IPS DF 6.9 (cell line): ENCODE measurements at regions not wholly inside any gene's neighbourhood (a gene's known extent, or its start where the extent isn't known, plus 50 kb on each side); places are given as distances from the start of the nearest gene placed in this dataset.

Experiments
- DNase-seq: peaks from one replicate; pipeline ENCODE4 v3.0.0-alpha.2; 2013; ENCODE audit warnings: low read depth, low spot score
- H3K27ac ChIP-seq: one replicate; pipeline ENCODE4 v1.5.1; 2013; ENCODE audit warnings: low read length, control low read depth
- H3K27me3 ChIP-seq: 2 replicates; pipeline ENCODE4 v1.6.1; 2013; ENCODE audit warnings: mild to moderate bottlenecking, low read length; ENCODE audit not compliant: control insufficient read depth, insufficient read depth
- H3K36me3 ChIP-seq: 2 replicates; pipeline ENCODE4 v1.6.1; 2013; ENCODE audit warnings: low read length; ENCODE audit not compliant: control insufficient read depth, insufficient read depth
- H3K4me1 ChIP-seq: 2 replicates; pipeline ENCODE4 v1.6.1; 2013; ENCODE audit warnings: low read length; ENCODE audit not compliant: control insufficient read depth, insufficient read depth
- H3K4me3 ChIP-seq: 2 replicates; pipeline ENCODE4 v1.5.1; 2013; ENCODE audit warnings: mild to moderate bottlenecking, low read length
- H3K9me3 ChIP-seq: 2 replicates; pipeline ENCODE4 v1.6.1; 2013; ENCODE audit warnings: low read length, inconsistent platforms; ENCODE audit not compliant: control insufficient read depth, insufficient read depth
- WGBS: extraction: QIAGEN DNeasy Blood & Tissue Kit; methylation state at CpG from one replicate; pipeline ENCODE4 v1.1.7; 2013; ENCODE audit warnings: mixed read lengths, missing lambda C conversion rate; ENCODE audit not compliant: insufficient read length, insufficient coverage; 5-methylcytosine and 5-hydroxymethylcytosine counted together

- no CpG with 5 or more reads among the region's 6 CpGs for WGBS
- no peak overlapping the region for H3K27ac ChIP-seq
- no peak overlapping the region for H3K4me3 ChIP-seq
These were observed 183.0 kb downstream of the CYYR1 start for GRCh38 chr21:26389971-26390641.

DNA sequence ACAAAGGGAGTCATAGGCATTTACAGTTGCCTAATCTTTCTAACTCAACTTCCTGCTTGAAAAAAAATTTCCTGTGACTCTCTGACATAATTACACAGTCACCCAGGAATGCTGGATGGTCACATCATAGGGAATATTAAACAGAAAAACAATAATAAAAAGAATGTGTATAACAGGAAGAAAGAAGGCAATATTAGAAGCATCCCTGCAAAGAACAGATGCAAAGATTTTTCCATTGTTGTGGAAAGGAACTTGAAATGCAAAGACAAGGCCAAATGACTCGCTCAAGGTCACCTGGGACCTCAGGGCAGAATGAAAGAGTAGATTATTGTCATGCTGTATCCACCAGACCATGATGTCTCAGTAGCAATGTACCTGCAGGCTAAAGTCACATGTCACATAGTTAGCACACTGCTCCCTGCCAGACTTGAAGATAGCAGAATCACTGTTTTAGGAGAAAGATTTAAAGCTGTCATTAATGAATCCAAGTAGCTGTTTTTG, 184.3 kb downstream of the CYYR1 start:
- Histone ChIP-seq H3K4me3 (no peak overlapping the region), H3K36me3 (no peaks in the 10 kb centered on the region), H3K27ac (no peak overlapping the region), H3K4me1 (no peaks in the 10 kb centered on the region), H3K27me3 (no peaks in the 10 kb centered on the region), H3K9me3 (no peaks in the 10 kb centered on the region)
- WGBS, result no CpG with 5 or more reads among the region's 1 CpG
- no peak for DNase-seq

More at GRCh38 chr21:26389971-26390641, 183.0 kb downstream of the CYYR1 start:
- H3K27me3 ChIP-seq, result no peaks in the 10 kb centered on the region
- no peak for DNase-seq
- H3K4me1 ChIP-seq, result no peaks in the 10 kb centered on the region
- H3K36me3 ChIP-seq, result no peaks in the 10 kb centered on the region
- H3K9me3 ChIP-seq, result no peaks in the 10 kb centered on the region

DNA sequence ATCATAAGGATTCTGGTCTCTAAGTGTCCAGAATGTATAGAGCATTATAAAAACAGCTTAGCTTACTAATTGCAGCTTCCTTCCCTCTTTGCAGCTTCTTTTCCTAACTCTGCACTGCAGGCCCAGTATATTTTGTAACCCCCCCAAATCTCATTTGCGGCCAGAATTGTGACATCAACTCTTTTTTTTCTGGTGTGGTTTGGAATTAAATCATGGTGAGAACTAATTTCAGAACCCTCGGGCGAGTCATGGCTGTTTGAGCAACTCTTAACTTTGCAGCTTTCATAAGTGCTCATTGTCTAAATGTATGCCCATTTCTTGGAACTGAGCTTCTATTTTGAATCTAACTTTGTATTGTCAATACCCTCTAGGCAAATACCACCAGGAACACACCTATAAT, 187.4 kb downstream of the CYYR1 start:
- H3K4me1 ChIP-seq, result no peaks in the 10 kb centered on the region
- no peaks in the 10 kb centered on the region for H3K9me3 ChIP-seq
- H3K27ac ChIP-seq, result no peak overlapping the region
- no peak overlapping the region for H3K4me3 ChIP-seq
- no peak for DNase-seq
- no CpG with 5 or more reads among the region's 3 CpGs for WGBS
- H3K27me3 ChIP-seq, result no peaks in the 10 kb centered on the region
- no peaks in the 10 kb centered on the region for H3K36me3 ChIP-seq

DNA sequence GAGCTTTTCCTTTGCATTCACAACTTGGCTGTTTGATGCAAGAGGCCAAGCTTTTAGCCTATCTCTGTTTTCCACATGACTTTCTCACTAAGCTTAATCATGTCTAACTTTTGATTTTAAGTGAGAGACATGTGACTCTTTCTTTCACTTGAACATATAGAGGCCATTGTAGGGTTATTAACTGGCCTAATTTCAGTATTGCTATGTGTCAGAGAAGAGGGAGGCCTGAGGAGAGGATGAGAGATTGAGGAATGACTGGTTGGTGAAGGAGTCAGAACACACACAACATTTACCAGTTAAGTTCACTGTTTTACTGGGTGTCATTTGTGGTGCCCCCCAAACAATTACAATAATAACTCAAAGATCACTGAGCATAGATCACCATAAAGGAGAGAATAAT, 193.5 kb downstream of the CYYR1 start:
- H3K36me3 ChIP-seq, result no peaks in the 10 kb centered on the region
- H3K9me3 ChIP-seq, result no peaks in the 10 kb centered on the region
- no peaks in the 10 kb centered on the region for H3K4me1 ChIP-seq
- no peak overlapping the region for H3K27ac ChIP-seq
- DNase-seq, result no peak
- H3K4me3 ChIP-seq, result no peak overlapping the region
- H3K27me3 ChIP-seq, result no peaks in the 10 kb centered on the region

DNA sequence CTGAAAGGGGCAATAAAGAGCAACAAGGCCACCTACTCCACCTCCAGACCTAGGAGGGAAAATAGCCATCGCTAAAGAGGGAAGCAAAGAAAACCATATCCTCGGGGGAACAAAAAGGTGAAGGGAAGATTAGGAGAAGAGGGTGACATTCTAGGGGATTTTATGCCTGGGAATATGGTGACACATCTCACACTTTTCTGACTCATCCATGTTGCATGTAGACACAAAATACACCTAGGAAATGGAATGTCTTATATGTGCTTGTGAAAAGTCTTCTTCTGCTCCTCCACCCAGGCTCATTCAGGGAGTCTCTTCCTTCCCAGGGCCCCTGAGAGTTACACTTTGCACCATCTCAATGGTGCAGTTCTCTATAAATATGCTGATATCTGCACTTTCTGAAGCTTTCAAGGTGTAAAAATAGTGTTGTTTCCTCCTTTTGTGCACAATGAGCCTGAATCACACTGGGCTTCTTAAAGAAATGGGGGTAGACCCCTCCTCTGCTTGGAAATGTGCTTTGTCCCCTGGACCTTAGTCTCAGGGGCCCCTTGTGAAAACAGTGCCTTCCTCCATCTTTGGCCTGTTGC, 195.9 kb downstream of the CYYR1 start:
- Histone ChIP-seq H3K4me1 (no peaks in the 10 kb centered on the region), H3K4me3 (no peak overlapping the region), H3K27ac (no peak overlapping the region), H3K9me3 (no peaks in the 10 kb centered on the region), H3K27me3 (no peaks in the 10 kb centered on the region), H3K36me3 (no peaks in the 10 kb centered on the region)
- WGBS, result no CpG with 5 or more reads among the region's 2 CpGs
- DNase-seq, result no peak

DNA sequence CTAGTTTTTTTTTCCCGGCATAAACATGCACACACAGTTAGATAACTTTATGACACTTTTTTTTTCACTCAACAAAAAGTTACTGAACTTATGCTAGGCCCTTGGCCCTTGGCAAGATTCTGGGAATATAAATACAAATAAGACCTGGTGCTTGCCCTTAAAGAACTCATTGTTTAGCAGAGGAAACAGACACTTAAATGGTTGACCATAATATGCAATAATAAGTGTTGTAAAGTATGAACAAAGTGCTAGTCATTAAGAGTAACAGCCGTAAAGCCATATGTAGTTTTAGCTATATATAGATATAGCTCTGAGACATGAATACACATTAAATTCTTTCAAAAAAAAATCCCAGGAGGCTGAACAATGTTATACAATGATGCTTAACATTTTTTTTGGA, 198.3 kb downstream of the CYYR1 start:
- no CpG with 5 or more reads among the region's 2 CpGs for WGBS
- H3K27ac ChIP-seq, result no peak overlapping the region
- no peak overlapping the region for H3K4me3 ChIP-seq
- H3K36me3 ChIP-seq, result no peaks in the 10 kb centered on the region
- no peaks in the 10 kb centered on the region for H3K4me1 ChIP-seq
- no peaks in the 10 kb centered on the region for H3K27me3 ChIP-seq
- DNase-seq, result no peak
- no peaks in the 10 kb centered on the region for H3K9me3 ChIP-seq

DNA sequence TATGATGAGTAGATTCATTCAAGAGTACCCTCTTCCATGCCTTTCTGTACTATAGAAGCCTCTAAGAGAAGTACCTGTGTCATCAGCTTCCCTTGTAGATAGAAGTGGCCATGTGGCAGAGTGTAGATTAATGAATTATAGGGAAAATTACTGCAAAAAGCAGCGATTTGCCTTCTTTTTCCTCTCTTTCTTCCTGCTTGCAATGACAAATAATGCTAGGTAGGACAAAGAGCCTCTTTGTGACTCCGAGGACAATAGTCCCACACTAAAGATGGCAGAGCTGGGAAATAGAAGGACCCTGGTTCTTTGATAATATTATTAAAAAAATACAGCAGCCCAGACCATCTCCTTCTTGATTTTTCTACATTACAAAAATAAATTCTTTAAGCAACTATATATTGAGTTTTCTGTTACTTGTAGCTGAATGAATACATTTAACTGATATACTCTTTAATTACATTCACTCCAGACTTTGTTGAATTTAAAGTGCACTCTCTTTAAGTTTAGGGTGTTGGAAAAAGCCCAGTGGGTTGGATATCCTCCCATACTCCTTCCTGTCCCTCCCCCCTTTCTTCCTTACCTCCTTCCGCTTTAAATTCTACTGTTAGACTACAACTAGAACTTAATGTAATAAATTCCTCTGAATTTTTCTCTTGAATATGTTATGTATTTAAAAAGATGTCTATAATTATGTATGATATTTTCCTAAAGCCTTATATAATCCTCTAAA, 198.2 kb upstream of the APP start:
- Histone ChIP-seq H3K4me1 (no peaks in the 10 kb centered on the region), H3K9me3 (no peaks in the 10 kb centered on the region), H3K27me3 (no peaks in the 10 kb centered on the region), H3K36me3 (no peaks in the 10 kb centered on the region), H3K4me3 (no peak overlapping the region), H3K27ac (no peak overlapping the region)
- WGBS, result no CpG with 5 or more reads among the region's 3 CpGs
- DNase-seq, result no peak

DNA sequence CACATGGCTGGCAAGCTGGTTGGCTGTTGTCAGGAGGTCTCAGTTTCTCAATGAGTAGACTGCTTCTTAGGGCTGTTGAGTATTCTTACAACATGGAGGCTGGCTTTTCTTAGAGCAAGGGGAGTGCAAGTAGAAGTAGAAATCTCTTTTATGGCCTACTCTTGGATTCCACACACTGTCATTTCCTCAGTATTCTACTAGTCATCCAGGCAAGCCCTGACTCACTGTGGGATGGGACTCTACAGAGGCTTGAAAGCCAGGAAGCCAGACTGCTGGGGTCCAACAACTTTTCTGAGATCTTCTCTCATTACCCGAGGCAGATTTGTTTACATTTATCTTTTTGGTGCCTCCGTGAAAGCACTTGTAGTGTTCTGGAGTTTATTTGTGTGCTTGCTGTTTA, 196.2 kb upstream of the APP start:
- H3K9me3 ChIP-seq, result no peaks in the 10 kb centered on the region
- WGBS, result no CpG with 5 or more reads among the region's 2 CpGs
- H3K27me3 ChIP-seq, result no peaks in the 10 kb centered on the region
- no peak overlapping the region for H3K4me3 ChIP-seq
- no peaks in the 10 kb centered on the region for H3K36me3 ChIP-seq
- no peak for DNase-seq
- H3K27ac ChIP-seq, result no peak overlapping the region
- H3K4me1 ChIP-seq, result no peaks in the 10 kb centered on the region

- Histone ChIP-seq H3K27me3 (no peaks in the 10 kb centered on the region), H3K9me3 (no peaks in the 10 kb centered on the region), H3K4me3 (no peak overlapping the region), H3K4me1 (no peaks in the 10 kb centered on the region), H3K36me3 (no peaks in the 10 kb centered on the region), H3K27ac (no peak overlapping the region)
- DNase-seq, result no peak
- WGBS, result no CpG with 5 or more reads among the region's 3 CpGs
These were observed 195.3 kb upstream of the APP start for GRCh38 chr21:26365849-26366248.

GRCh38 chr21:26351661-26352060, 181.1 kb upstream of the APP start:
- no peak for DNase-seq
- Histone ChIP-seq H3K27ac (no peak overlapping the region), H3K4me3 (no peak overlapping the region), H3K27me3 (no peaks in the 10 kb centered on the region), H3K9me3 (no peaks in the 10 kb centered on the region), H3K4me1 (no peaks in the 10 kb centered on the region), H3K36me3 (no peaks in the 10 kb centered on the region)
- no CpG with 5 or more reads among the region's 1 CpG for WGBS
